OCI-M1 (cell line): ENCODE measurements at regions not wholly inside any gene's neighbourhood (a gene's known extent, or its start where the extent isn't known, plus 50 kb on each side); places are given as distances from the start of the nearest gene placed in this dataset.
A peak's percentile ranks its signal among the peaks of the same experiment; 100 is the strongest.

Experiments used
- DNase-seq: peaks from one replicate; lab custom pipeline; 2025; lab: John Stamatoyannopoulos, UW

- DNase-seq, result no peak
Observed at GRCh38 chr2:173419506-173419905, 64.8 kb downstream of the CDCA7 start.

- no peak for DNase-seq
Observed at GRCh38 chr2:173424886-173425285, 70.2 kb downstream of the CDCA7 start.

DNA sequence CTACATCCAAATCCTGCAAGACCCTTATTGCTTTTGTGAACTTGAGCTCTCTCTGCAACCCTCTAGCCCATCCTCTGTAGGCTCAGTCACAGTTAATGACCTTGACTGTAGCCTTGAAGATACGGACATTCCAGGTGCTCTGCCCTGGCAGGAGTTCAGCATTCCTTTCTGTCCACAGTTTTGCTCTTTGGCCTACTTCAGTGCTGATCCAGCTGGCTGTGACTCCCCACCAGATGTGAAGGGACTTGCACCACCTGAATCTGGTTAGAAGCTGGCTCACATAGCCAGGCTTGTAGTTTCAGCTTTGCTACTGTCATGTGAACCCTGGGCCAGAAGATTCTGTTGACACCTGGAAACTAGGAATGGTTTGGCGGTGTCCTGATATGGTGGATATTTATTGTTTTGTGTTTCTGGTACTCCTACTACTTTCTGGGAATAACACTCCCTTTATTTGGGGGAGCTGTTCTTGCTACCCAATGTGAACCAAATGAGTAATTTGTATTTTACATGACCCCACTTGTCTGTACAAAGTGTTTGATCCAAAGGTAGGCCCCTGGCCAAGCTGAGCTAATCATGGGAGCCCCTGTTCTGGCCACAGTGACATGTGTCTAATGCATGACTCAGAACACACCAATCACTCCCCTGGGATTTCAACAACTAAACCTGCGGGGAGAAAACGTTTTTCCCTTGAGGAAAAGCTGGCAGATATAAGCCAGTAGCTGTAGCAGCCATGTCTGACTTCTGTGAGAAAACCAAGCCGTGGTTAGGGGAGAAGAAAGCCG is 73.4 kb downstream of the CDCA7 start:
- DNase-seq, result no peak

DNA sequence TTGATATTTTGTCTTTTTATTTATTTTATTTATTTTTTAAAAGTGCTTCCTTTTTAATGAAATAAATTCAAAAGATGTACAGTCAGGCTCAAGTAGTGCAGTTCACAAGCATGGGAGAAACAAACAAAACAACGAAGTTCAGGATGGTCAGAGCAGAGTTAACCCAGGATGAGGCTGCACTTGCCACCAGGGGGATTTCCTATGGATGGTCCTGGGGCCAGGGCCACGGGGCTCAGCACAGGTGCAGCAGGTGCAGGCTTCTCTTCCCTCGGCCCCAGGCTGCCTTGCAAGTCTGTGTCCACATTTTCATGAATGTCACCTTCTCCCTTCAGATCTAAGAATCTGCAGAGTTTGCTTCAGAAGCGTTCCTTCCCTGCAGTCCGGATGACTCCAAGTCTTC is 76.5 kb downstream of the CDCA7 start:
- DNase-seq, result no peak

- DNase-seq, result no peak
Observed at GRCh38 chr2:173432049-173432754, 77.5 kb downstream of the CDCA7 start.

DNA sequence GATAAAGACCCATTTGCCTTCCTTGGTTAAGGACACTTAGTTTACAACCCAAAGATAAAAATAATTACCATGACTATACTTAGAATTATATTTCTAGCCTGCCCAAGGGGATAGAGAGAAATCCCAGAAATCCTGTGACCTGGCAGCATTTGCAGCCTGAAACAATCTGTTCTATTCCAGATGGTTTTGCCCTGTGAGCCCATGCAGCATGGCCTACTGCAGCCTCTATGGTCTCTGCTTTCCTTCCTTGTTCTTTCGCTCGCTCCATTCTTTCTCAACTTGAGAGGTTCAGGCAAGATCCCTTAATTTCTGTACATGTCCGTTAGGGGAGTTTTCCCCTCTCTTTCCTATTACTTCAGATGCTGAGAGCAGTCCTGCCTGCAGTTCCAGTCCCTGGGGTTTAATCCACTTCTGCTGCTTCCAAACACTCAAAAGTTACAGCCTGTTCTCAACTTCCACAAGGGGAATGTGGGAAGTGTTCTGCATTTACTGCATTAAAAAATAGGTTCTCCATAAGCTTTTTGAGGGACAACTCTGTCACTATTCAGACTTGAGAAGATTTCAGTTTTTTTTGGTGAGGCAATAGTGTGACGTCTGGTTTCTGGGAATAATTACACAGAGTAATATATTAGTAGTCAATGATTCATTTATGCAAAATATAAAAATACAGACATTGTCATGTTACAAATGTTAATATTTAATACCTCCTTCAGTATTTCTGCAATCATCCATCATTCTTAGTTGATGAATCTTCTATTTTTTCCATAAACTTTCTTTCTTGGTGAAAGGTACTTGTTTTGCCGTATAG is 80.3 kb downstream of the CDCA7 start:
- no peak for DNase-seq

DNA sequence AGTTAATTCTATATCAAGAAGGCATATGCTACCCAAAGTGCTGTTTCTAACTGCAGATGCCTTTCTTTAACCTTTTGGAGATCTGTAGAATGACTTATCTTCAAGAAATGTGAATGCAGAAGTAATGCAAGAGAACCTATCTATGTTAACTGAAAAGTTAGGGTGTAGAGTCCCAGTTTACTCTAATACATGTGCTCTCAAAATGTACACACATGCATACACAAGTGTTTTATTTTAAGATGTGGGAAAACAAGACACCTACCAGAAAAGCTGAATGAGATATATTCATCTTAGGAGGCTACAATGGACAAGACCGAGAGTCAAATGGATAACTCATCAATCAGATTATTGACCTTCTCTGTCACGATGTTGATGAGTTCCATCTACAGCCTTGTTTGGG is 80.9 kb downstream of the CDCA7 start:
- no peak for DNase-seq

DNA sequence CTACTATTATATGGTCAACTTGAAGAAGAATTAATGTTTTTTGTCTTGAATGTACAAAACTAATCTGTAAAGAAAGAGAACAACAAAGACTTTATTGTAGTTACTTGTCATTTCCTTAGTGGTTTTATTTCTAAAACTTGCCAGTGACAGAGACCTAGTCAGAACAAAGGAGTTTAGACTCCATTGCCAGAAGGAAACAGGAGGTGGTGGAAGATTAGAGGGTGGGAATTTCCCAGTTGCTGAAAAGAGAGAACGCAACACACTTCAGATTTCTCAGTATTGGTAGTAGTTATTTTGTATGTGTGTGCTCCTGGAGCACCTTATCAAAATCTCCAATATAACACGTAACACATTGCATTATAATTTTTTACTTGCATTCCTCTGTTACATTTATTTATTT is 81.4 kb downstream of the CDCA7 start:
- no peak for DNase-seq

DNA sequence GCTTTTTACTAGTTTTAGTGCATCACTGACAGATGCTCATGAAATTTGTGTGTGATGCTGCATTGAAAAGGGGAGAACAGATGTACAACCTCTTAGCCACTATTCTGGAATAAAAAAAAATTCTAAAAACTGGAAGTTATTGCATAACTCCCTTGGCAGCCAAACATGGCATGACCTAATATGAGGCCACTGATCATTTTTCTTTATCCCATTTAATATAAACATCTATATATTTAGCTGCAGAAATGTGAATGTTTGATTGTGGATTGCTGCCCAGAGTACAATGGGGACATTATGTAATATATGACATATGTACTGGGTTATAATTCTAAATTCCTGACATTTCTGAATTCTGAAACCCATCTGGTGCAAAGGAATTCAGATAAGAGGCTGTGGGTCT is 86.5 kb downstream of the CDCA7 start:
- DNase-seq, result no peak

- DNase-seq, result no peak
Observed at GRCh38 chr2:173442542-173442941, 87.9 kb downstream of the CDCA7 start.

DNA sequence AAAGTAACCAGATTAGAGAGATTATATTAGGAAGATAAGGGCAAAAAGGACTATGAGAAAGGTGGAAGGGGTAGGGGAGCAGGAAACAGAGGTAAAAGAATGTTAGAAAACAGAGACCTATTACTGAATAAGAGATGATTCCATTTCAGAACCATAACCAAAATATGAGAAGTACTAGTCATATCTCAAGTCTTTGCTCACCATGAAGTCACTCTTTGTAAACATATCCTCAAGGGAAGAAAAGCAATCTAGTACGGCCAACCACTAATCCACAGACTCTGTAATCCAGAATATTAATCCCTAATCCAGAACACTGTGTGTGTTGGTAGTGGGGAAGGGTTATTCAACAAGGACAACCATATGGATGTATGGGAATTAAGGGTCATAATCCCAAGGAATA is 92.0 kb downstream of the CDCA7 start:
- no peak for DNase-seq

GRCh38 chr2:173448938-173449471 is 94.3 kb downstream of the CDCA7 start:
- peak; percentile 93 for DNase-seq

- no peak for DNase-seq
Observed at GRCh38 chr2:173451118-173451517, 96.4 kb downstream of the CDCA7 start.

GRCh38 chr2:173451941-173452340 is 97.3 kb downstream of the CDCA7 start:
- no peak for DNase-seq

- DNase-seq, result no peak
Observed at GRCh38 chr2:173452416-173452815, 97.7 kb downstream of the CDCA7 start.

GRCh38 chr2:173456960-173457359 is 102.3 kb downstream of the CDCA7 start:
- no peak for DNase-seq

DNA sequence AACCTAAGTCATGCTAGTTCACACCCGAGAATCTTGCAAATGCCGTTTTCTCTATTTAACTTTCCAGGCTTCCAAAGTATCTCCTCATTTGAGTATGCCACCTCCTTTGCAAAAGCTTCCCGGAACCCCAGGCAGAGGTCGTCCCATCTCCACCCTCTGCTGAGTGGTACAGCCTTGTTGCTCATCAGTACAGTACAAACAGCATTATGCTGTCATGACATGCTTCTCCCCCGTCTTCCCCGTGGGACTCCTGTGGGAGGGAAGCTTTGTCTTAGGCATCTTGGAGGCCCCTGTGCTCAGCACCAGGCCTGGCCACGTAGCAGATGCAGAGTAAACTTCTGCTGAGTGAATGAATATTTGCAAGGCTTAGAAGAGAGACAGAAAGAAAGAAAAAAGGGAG is 102.7 kb downstream of the CDCA7 start:
- no peak for DNase-seq

- DNase-seq, result no peak
Observed at GRCh38 chr2:173458991-173459780, 104.5 kb downstream of the CDCA7 start.

DNA sequence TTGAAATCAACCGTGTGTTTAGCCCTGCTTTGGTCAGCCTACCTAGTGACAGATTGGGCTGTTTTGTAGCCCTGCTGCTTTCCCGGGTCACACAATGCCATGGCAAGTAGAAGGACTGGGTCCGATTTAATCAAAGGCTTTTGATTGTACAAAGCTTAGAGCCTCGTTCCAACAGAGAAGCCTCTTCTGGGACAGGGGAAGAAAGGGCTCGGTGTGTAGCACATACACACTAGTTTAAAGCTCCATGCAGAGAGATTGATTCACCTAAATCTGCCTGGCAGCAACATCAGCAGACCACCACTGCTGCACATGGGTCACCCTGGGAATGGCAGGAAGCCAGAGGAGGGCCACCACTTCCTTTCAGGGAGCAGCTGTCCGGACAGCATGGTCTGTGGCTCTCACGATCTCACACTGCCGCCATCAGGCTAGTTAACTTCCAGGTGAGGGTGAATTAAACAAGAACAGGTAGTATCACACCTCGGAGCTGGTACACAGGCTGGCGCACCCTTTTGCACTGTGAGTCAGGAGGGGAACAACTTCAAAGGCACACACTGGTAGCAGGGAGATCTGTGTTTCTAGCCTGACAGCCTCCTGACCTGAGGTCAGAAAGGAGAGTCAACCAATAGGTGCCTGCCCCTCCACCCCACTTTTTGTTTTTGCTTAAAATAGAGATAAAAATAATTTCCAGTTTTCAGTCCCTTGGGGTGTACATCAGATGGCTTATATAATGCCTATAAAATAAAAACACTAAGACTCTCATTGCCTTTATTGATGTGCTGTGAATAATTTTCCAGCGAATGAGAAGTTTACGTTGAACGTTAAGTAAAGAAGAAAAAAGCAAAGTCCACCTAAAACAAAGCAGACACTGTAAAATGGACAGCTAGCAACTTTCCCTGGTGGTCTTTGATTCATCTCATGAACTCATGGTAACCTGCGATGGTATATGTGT is 108.5 kb downstream of the CDCA7 start:
- no peak for DNase-seq

- no peak for DNase-seq
Observed at GRCh38 chr2:173463846-173464245, 109.2 kb downstream of the CDCA7 start.

GRCh38 chr2:173467751-173468150 is 113.1 kb downstream of the CDCA7 start:
- no peak for DNase-seq
